DND-41 (cell line): ENCODE measurements at regions not wholly inside any gene's neighbourhood (a gene's known extent, or its start where the extent isn't known, plus 50 kb on each side); places are given as distances from the start of the nearest gene placed in this dataset.

Source experiments
- ATAC-seq: fragments of 200-7000 bp; cut with Tn5 transposase; 3 replicates; pipeline ENCODE4 v1.9.1; 2021; ENCODE audit warnings: low read depth; ENCODE audit not compliant: insufficient read depth
- DNase-seq: peaks from one replicate; pipeline ENCODE4 v3.0.0-alpha.2; 2020
- H2AFZ ChIP-seq: 2 replicates; pipeline ENCODE4 v1.6.0; 2012; ENCODE audit warnings: low read depth, low read length
- H3K27ac ChIP-seq: 2 replicates; pipeline ENCODE4 v1.5.1; 2012; ENCODE audit warnings: low read length, inconsistent platforms
- H3K27me3 ChIP-seq: fragments of 200-600 bp; sonication (generic); 2 replicates; pipeline ENCODE4 v1.6.0; 2012; ENCODE audit warnings: low read length, mild to moderate bottlenecking, inconsistent platforms; ENCODE audit not compliant: insufficient read depth, poor library complexity
- H3K36me3 ChIP-seq: 2 replicates; pipeline ENCODE4 v1.5.1; 2012; ENCODE audit warnings: low read length, inconsistent platforms; ENCODE audit not compliant: insufficient read depth
- H3K4me1 ChIP-seq: 2 replicates; pipeline ENCODE4 v1.5.1; 2012; ENCODE audit warnings: mild to moderate bottlenecking, low read length; ENCODE audit not compliant: insufficient read depth
- H3K4me2 ChIP-seq: 2 replicates; pipeline ENCODE4 v1.6.0; 2012; ENCODE audit warnings: mild to moderate bottlenecking, moderate library complexity, low read length, inconsistent platforms; ENCODE audit not compliant: insufficient read depth
- H3K4me3 ChIP-seq, 2 experiments: fragments of 200-600 bp in 1 of 2; shearing (Covaris generic) in 1 of 2; 2 replicates each; pipeline ENCODE4 v1.5.1; 2012 to 2016; ENCODE audit warnings: inconsistent platforms in 2 of 2, low read length in 2 of 2, mild to moderate bottlenecking in 2 of 2, low read depth in 1 of 2, moderate library complexity in 1 of 2
- H3K79me2 ChIP-seq: 2 replicates; pipeline ENCODE4 v1.6.0; 2012; ENCODE audit warnings: low read length, inconsistent platforms; ENCODE audit not compliant: insufficient read depth
- H3K9ac ChIP-seq: 2 replicates; pipeline ENCODE4 v1.6.0; 2012; ENCODE audit warnings: low read depth, mild to moderate bottlenecking, inconsistent platforms, low read length, moderate library complexity
- H3K9me3 ChIP-seq: 2 replicates; pipeline ENCODE4 v1.5.1; 2012; ENCODE audit warnings: low read length, moderate library complexity, mild to moderate bottlenecking, inconsistent platforms; ENCODE audit not compliant: insufficient read depth, severe bottlenecking
- H4K20me1 ChIP-seq: 2 replicates; pipeline ENCODE4 v1.6.0; 2012; ENCODE audit warnings: low read length; ENCODE audit not compliant: insufficient read depth
- CTCF ChIP-seq: IDR thresholded peaks from 2 replicates; pipeline ENCODE4 v1.5.1; 2012; ENCODE audit warnings: borderline replicate concordance, low read length, moderate library complexity, mild to moderate bottlenecking; ENCODE audit not compliant: poor library complexity, severe bottlenecking; ENCODE audit errors: extremely low read depth
- EZH2 ChIP-seq: IDR thresholded peaks from 3 replicates; pipeline ENCODE4 v1.6.1; 2012; ENCODE audit warnings: borderline replicate concordance, low read depth, mild to moderate bottlenecking, moderate library complexity, low read length, inconsistent platforms; ENCODE audit not compliant: severe bottlenecking

GRCh38 chr3:30107531-30107930 lies 498.9 kb upstream of the TGFBR2 start:
- no peaks in the 10 kb centered on the region for H3K79me2 ChIP-seq
- H3K36me3 ChIP-seq: no peaks in the 10 kb centered on the region
- no peak overlapping the region for H3K27ac ChIP-seq
- TF ChIP-seq CTCF (no peak), EZH2 (no peak)
- ATAC-seq (no peak), DNase-seq (no peak)
- no peaks in the 10 kb centered on the region for H4K20me1 ChIP-seq
- H3K4me1 ChIP-seq: no peaks in the 10 kb centered on the region
- no peak overlapping the region for H2AFZ ChIP-seq
- H3K4me3 ChIP-seq: no peak overlapping the region
- no peak overlapping the region for H3K9ac ChIP-seq
- no peaks in the 10 kb centered on the region for H3K27me3 ChIP-seq
- H3K9me3 ChIP-seq: peaks cover 4% of the 10 kb centered on the region
- no peak overlapping the region for H3K4me2 ChIP-seq

- H3K4me3 ChIP-seq: no peak overlapping the region
- H4K20me1 ChIP-seq: no peaks in the 10 kb centered on the region
- DNase-seq (no peak), ATAC-seq (no peak)
- no peak overlapping the region for H2AFZ ChIP-seq
- no peak overlapping the region for H3K27ac ChIP-seq
- no peaks in the 10 kb centered on the region for H3K9me3 ChIP-seq
- no peaks in the 10 kb centered on the region for H3K79me2 ChIP-seq
- peaks cover 4% of the 10 kb centered on the region for H3K4me1 ChIP-seq
- no peaks in the 10 kb centered on the region for H3K36me3 ChIP-seq
- TF ChIP-seq CTCF (no peak), EZH2 (no peak)
- no peaks in the 10 kb centered on the region for H3K27me3 ChIP-seq
- no peak overlapping the region for H3K9ac ChIP-seq
- H3K4me2 ChIP-seq: no peak overlapping the region
These were observed 494.0 kb upstream of the TGFBR2 start for GRCh38 chr3:30112411-30112810.

- Histone ChIP-seq H3K36me3 (no peaks in the 10 kb centered on the region), H3K79me2 (no peaks in the 10 kb centered on the region), H3K27me3 (no peaks in the 10 kb centered on the region), H2AFZ (peak overlapping the region; percentile 37), H3K4me1 (peaks cover 4% of the 10 kb centered on the region), H4K20me1 (no peaks in the 10 kb centered on the region), H3K9me3 (no peaks in the 10 kb centered on the region), H3K4me3 (no peak overlapping the region), H3K27ac (peak overlapping the region; percentile 33; the same call in 1 of the 2 replicates), H3K4me2 (no peak overlapping the region), H3K9ac (no peak overlapping the region)
- no peak for DNase-seq
- peak; percentile 82 for ATAC-seq
- TF ChIP-seq EZH2 (no peak), CTCF (peak; percentile 70)
These were observed 493.4 kb upstream of the TGFBR2 start for GRCh38 chr3:30112902-30113484.
